OCI-LY7 (cell line): ENCODE measurements at regions not wholly inside any gene's neighbourhood (a gene's known extent, or its start where the extent isn't known, plus 50 kb on each side); places are given as distances from the start of the nearest gene placed in this dataset.

Experiments
- EZH2phosphoT487 ChIP-seq: fragments of 200-600 bp; sonication (generic); IDR thresholded peaks from 2 replicates; pipeline ENCODE4 v1.6.1; 2018; ENCODE audit warnings: low read depth, borderline replicate concordance, mild to moderate bottlenecking, mixed run types, antibody characterized with exemption, low read length, moderate library complexity, mixed read lengths
- TF ChIP-seq, protein P1 (sequence below): fragments of 200-600 bp; sonication (generic); conservative IDR thresholded peaks from 2 replicates; pipeline ENCODE4 v1.5.1; 2014; ENCODE audit warnings: mild to moderate bottlenecking, antibody characterized with exemption, low read length, moderate library complexity, mixed read lengths

- TF ChIP-seq, protein P1, sequence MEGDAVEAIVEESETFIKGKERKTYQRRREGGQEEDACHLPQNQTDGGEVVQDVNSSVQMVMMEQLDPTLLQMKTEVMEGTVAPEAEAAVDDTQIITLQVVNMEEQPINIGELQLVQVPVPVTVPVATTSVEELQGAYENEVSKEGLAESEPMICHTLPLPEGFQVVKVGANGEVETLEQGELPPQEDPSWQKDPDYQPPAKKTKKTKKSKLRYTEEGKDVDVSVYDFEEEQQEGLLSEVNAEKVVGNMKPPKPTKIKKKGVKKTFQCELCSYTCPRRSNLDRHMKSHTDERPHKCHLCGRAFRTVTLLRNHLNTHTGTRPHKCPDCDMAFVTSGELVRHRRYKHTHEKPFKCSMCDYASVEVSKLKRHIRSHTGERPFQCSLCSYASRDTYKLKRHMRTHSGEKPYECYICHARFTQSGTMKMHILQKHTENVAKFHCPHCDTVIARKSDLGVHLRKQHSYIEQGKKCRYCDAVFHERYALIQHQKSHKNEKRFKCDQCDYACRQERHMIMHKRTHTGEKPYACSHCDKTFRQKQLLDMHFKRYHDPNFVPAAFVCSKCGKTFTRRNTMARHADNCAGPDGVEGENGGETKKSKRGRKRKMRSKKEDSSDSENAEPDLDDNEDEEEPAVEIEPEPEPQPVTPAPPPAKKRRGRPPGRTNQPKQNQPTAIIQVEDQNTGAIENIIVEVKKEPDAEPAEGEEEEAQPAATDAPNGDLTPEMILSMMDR = no peak
- TF ChIP-seq EZH2phosphoT487 = no peak
Measured at GRCh38 chr22:35159343-35159742, 93.4 kb downstream of the ISX start.
